SK-N-SH (cell line): ENCODE measurements at regions not wholly inside any gene's neighbourhood (a gene's known extent, or its start where the extent isn't known, plus 50 kb on each side); places are given as distances from the start of the nearest gene placed in this dataset.

Experiments
- CTCF ChIA-PET: fragments of 300-600, 350-600 bp; formaldehyde crosslinking; extraction: SDS; loops from one replicate; lab custom pipeline; 2021; lab: Yijun Ruan, JAX
- POLR2A ChIA-PET: fragments of 350-600 bp; sonication (Branson Sonifier 250); formaldehyde crosslinking; extraction: SDS; loops from one replicate; lab custom pipeline; 2020; ENCODE audit warnings: antibody characterized with exemption, inconsistent platforms; lab: Yijun Ruan, JAX
- DNase-seq: peaks from one replicate; pipeline ENCODE4 v3.0.0; 2012
- H2AFZ ChIP-seq: fragments of 200-600 bp; sonication (generic); 2 replicates; pipeline ENCODE4 v1.8.1; 2016; ENCODE audit warnings: antibody characterized with exemption, mild to moderate bottlenecking, low read depth
- H3F3A ChIP-seq: fragments of 200-600 bp; sonication (generic); replicated peaks from 2 replicates; pipeline ENCODE3; 2016; ENCODE audit warnings: antibody characterized with exemption, mild to moderate bottlenecking; ENCODE audit not compliant: insufficient read depth
- H3K27ac ChIP-seq, 2 experiments: fragments of 200-500 bp in 1 of 2; fragments of 200-600 bp in 1 of 2; sonication (Bioruptor generic) in 1 of 2; sonication (generic), shearing (Covaris generic) in 1 of 2; 2 replicates each; pipeline versions ENCODE4 v1.5.1 to v1.6.1; 2014 to 2016; ENCODE audit warnings: low read depth in 2 of 2, inconsistent platforms in 1 of 2, low read length in 1 of 2, mild to moderate bottlenecking in 1 of 2, mixed read lengths in 1 of 2
- H3K27me3 ChIP-seq: fragments of 200-600 bp; sonication (generic), shearing (Covaris generic); 2 replicates; pipeline ENCODE4 v1.6.1; 2016; ENCODE audit warnings: mixed run types; ENCODE audit not compliant: insufficient read depth
- H3K36me3 ChIP-seq, 2 experiments: fragments of 200-500 bp in 1 of 2; fragments of 200-600 bp in 1 of 2; sonication (Bioruptor generic) in 1 of 2; sonication (generic) in 1 of 2; replicated peaks in 1 of 2; 2 replicates each; pipeline versions ENCODE3 to v1.5.1; 2014 to 2016; ENCODE audit warnings: low read length in 1 of 2, mild to moderate bottlenecking in 1 of 2; ENCODE audit not compliant: insufficient read depth in 2 of 2, control insufficient read depth in 1 of 2
- H3K4me1 ChIP-seq, 2 experiments: fragments of 200-500 bp in 1 of 2; fragments of 200-600 bp in 1 of 2; sonication (Bioruptor generic) in 1 of 2; sonication (generic), shearing (Covaris generic) in 1 of 2; 2 replicates each; pipeline versions ENCODE4 v1.5.1 to v1.6.1; 2014 to 2016; ENCODE audit warnings: low read depth in 1 of 2, low read length in 1 of 2, mixed run types in 1 of 2; ENCODE audit not compliant: insufficient read depth in 2 of 2, control insufficient read depth in 1 of 2
- H3K4me2 ChIP-seq: fragments of 200-600 bp; sonication (generic), shearing (Covaris generic); 2 replicates; pipeline ENCODE4 v1.6.1; 2017; ENCODE audit warnings: mixed run types
- H3K4me3 ChIP-seq, 2 experiments: fragments of 200-500 bp in 1 of 2; fragments of 200-600 bp in 1 of 2; sonication (Bioruptor generic) in 1 of 2; sonication (generic), shearing (Covaris generic) in 1 of 2; 2 replicates each; pipeline versions ENCODE4 v1.5.1 to v1.8.1; 2014 to 2016; ENCODE audit warnings: low read depth in 2 of 2, inconsistent platforms in 1 of 2, low read length in 1 of 2, mild to moderate bottlenecking in 1 of 2, mixed read lengths in 1 of 2, moderate library complexity in 1 of 2
- H3K79me2 ChIP-seq: fragments of 200-600 bp; sonication (generic); 2 replicates; pipeline ENCODE4 v1.8.1; 2017; ENCODE audit warnings: mild to moderate bottlenecking; ENCODE audit not compliant: insufficient read depth
- H3K9ac ChIP-seq: fragments of 200-600 bp; sonication (generic); 2 replicates; pipeline ENCODE4 v1.6.1; 2017; ENCODE audit warnings: mixed run types
- H3K9me2 ChIP-seq: fragments of 200-600 bp; sonication (generic); 2 replicates; pipeline ENCODE4 v1.6.1; 2017; ENCODE audit warnings: mixed run types
- H3K9me3 ChIP-seq: fragments of 200-600 bp; sonication (generic); 2 replicates; pipeline ENCODE4 v1.6.1; 2017; ENCODE audit warnings: mixed run types, mild to moderate bottlenecking, moderate library complexity
- H4K20me1 ChIP-seq: fragments of 200-600 bp; sonication (generic); 2 replicates; pipeline ENCODE4 v1.6.1; 2017; ENCODE audit warnings: mild to moderate bottlenecking, mixed run types; ENCODE audit not compliant: insufficient read depth
- CHD2 ChIP-seq: fragments of 150-350 bp; IDR thresholded peaks from 2 replicates; pipeline ENCODE4 v1.6.1; 2018; ENCODE audit warnings: low read length; ENCODE audit not compliant: partially characterized antibody
- EP300 ChIP-seq, 2 experiments: IDR thresholded peaks; 2 replicates each; pipeline versions ENCODE4 v1.4.0 to v1.6.1; 2012; ENCODE audit warnings: borderline replicate concordance in 1 of 2, low read depth in 1 of 2, low read length in 1 of 2
- EZH2phosphoT487 ChIP-seq: fragments of 200-600 bp; sonication (generic); IDR thresholded peaks from 2 replicates; pipeline ENCODE4 v1.6.1; 2017; ENCODE audit warnings: low read depth, mixed run types, mild to moderate bottlenecking, antibody characterized with exemption, moderate library complexity, borderline replicate concordance
- FOXM1 ChIP-seq: IDR thresholded peaks from 2 replicates; pipeline ENCODE4 v1.4.0; 2012; ENCODE audit warnings: low read depth, mild to moderate bottlenecking
- GABPA ChIP-seq: IDR thresholded peaks from 2 replicates; pipeline ENCODE4 v1.4.0; 2012; ENCODE audit warnings: low read depth, mild to moderate bottlenecking
- NFIC ChIP-seq: IDR thresholded peaks from 2 replicates; pipeline ENCODE4 v1.4.0; 2012; ENCODE audit warnings: borderline replicate concordance
- NRF1 ChIP-seq: IDR thresholded peaks from 2 replicates; pipeline ENCODE4 v1.6.1; 2012; ENCODE audit warnings: low read depth, mild to moderate bottlenecking, low read length
- RCOR1 ChIP-seq: fragments of 150-350 bp; IDR thresholded peaks from 2 replicates; pipeline ENCODE4 v1.6.1; 2017; ENCODE audit warnings: antibody characterized with exemption, low read length
- RFX5 ChIP-seq: IDR thresholded peaks from 2 replicates; pipeline ENCODE4 v1.6.1; 2012; ENCODE audit warnings: mild to moderate bottlenecking, improper control_type of control experiment, low read length
- SIN3A ChIP-seq: IDR thresholded peaks from 2 replicates; pipeline ENCODE4 v1.6.1; 2012; ENCODE audit warnings: low read depth, mild to moderate bottlenecking, low read length, moderate library complexity, borderline replicate concordance
- SMC3 ChIP-seq: IDR thresholded peaks from 2 replicates; pipeline ENCODE4 v1.6.1; 2012; ENCODE audit warnings: low read depth, low read length, improper control_type of control experiment
- TAF1 ChIP-seq: IDR thresholded peaks from 2 replicates; pipeline ENCODE4 v1.6.1; 2012; ENCODE audit warnings: low read depth, mild to moderate bottlenecking, low read length, moderate library complexity, borderline replicate concordance
- TCF12 ChIP-seq: IDR thresholded peaks from 2 replicates; pipeline ENCODE4 v1.4.0; 2012
- TEAD4 ChIP-seq: IDR thresholded peaks from 2 replicates; pipeline ENCODE4 v1.4.0; 2012; ENCODE audit warnings: mild to moderate bottlenecking, borderline replicate concordance; ENCODE audit not compliant: insufficient read depth
- WGBS: methylation state at CpG from one replicate; pipeline ENCODE4 v1.1.6; 2017; ENCODE audit warnings: low lambda C conversion rate; 5-methylcytosine and 5-hydroxymethylcytosine counted together
- TF ChIP-seq, protein P1 (sequence below): IDR thresholded peaks from 2 replicates; pipeline ENCODE4 v1.4.0; 2012; ENCODE audit warnings: low read depth
- TF ChIP-seq, protein P2 (sequence below): fragments of 150-350 bp; IDR thresholded peaks from 2 replicates; pipeline ENCODE4 v1.6.1; 2016; ENCODE audit warnings: mild to moderate bottlenecking, low read depth, low read length
- TF ChIP-seq, protein P3 (sequence below): IDR thresholded peaks from 2 replicates; pipeline ENCODE4 v1.4.0; 2012; ENCODE audit warnings: low read depth, borderline replicate concordance
- TF ChIP-seq, protein P4 (sequence below): fragments of 150-350 bp; IDR thresholded peaks from 2 replicates; pipeline ENCODE4 v1.6.1; 2017; ENCODE audit warnings: antibody characterized with exemption, low read length, low read depth, borderline replicate concordance
- TF ChIP-seq, protein P5 (sequence below): IDR thresholded peaks from 2 replicates; pipeline ENCODE4 v1.6.1; 2012; ENCODE audit warnings: mild to moderate bottlenecking, low read depth, low read length, moderate library complexity

DNA sequence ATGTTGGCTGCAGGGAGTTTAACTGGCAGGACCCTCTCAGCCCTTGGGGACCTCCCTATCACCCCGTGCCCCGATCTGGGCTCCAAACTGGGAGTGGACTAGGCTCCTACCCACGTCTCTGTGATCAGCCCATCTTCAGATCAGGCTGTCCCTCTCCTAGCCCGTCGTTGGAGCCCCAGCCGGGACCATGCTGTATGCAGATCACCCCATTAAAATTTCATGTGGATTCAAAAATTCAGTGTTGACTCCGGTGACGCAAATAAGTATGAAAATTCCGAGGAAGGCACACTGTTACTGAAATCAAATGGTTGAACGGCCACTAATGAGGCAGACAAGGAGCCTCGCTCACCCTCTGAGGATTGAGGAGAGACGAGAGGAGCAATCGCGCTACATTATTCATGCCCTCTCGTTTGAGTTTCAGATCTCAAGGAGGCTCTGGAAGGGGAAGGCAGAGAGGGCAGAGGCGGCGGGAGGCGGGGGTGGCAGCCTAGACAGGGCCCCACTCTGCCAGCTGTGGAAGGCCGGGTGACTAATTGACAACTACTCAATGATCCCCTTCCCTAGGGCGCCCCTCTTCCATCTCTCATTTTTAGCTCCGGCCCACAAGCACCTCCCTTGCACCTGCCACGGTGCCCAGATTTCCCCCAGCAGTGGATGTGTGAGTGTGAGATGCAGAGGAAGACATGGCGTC, 255.4 kb downstream of the MIAT start:
- Histone ChIP-seq H3K79me2 (no peaks in the 10 kb centered on the region), H3K27ac (no peak overlapping the region), H3K9me3 (no peaks in the 10 kb centered on the region), H3K4me3 (no peak overlapping the region), H4K20me1 (no peaks in the 10 kb centered on the region), H2AFZ (no peak overlapping the region), H3K4me2 (no peak overlapping the region)
- POLR2A ChIA-PET = no interaction called here
- no peak for DNase-seq
- WGBS = 71% methylated on average over 21 of the region's 23 CpGs
- TF ChIP-seq, protein P1, sequence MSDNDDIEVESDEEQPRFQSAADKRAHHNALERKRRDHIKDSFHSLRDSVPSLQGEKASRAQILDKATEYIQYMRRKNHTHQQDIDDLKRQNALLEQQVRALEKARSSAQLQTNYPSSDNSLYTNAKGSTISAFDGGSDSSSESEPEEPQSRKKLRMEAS = no peak
- TF ChIP-seq TAF1 (no peak), CHD2 (no peak), EP300 (IDR thresholded peaks at IDR 0.05; ENCODE audit: borderline replicate concordance in 1 of 2, low read depth in 1 of 2, low read length in 1 of 2) (no peak), TCF12 (no peak), GABPA (no peak), RCOR1 (no peak), EZH2phosphoT487 (no peak), NFIC (no peak), RFX5 (no peak), TEAD4 (no peak), SIN3A (no peak), FOXM1 (no peak), NRF1 (no peak), SMC3 (no peak)
- TF ChIP-seq, protein P2, sequence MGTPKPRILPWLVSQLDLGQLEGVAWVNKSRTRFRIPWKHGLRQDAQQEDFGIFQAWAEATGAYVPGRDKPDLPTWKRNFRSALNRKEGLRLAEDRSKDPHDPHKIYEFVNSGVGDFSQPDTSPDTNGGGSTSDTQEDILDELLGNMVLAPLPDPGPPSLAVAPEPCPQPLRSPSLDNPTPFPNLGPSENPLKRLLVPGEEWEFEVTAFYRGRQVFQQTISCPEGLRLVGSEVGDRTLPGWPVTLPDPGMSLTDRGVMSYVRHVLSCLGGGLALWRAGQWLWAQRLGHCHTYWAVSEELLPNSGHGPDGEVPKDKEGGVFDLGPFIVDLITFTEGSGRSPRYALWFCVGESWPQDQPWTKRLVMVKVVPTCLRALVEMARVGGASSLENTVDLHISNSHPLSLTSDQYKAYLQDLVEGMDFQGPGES = no peak
- TF ChIP-seq, protein P3, sequence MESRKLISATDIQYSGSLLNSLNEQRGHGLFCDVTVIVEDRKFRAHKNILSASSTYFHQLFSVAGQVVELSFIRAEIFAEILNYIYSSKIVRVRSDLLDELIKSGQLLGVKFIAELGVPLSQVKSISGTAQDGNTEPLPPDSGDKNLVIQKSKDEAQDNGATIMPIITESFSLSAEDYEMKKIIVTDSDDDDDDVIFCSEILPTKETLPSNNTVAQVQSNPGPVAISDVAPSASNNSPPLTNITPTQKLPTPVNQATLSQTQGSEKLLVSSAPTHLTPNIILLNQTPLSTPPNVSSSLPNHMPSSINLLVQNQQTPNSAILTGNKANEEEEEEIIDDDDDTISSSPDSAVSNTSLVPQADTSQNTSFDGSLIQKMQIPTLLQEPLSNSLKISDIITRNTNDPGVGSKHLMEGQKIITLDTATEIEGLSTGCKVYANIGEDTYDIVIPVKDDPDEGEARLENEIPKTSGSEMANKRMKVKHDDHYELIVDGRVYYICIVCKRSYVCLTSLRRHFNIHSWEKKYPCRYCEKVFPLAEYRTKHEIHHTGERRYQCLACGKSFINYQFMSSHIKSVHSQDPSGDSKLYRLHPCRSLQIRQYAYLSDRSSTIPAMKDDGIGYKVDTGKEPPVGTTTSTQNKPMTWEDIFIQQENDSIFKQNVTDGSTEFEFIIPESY = no peak
- TF ChIP-seq, protein P4, sequence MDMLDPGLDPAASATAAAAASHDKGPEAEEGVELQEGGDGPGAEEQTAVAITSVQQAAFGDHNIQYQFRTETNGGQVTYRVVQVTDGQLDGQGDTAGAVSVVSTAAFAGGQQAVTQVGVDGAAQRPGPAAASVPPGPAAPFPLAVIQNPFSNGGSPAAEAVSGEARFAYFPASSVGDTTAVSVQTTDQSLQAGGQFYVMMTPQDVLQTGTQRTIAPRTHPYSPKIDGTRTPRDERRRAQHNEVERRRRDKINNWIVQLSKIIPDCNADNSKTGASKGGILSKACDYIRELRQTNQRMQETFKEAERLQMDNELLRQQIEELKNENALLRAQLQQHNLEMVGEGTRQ = no peak
- TF ChIP-seq, protein P5, sequence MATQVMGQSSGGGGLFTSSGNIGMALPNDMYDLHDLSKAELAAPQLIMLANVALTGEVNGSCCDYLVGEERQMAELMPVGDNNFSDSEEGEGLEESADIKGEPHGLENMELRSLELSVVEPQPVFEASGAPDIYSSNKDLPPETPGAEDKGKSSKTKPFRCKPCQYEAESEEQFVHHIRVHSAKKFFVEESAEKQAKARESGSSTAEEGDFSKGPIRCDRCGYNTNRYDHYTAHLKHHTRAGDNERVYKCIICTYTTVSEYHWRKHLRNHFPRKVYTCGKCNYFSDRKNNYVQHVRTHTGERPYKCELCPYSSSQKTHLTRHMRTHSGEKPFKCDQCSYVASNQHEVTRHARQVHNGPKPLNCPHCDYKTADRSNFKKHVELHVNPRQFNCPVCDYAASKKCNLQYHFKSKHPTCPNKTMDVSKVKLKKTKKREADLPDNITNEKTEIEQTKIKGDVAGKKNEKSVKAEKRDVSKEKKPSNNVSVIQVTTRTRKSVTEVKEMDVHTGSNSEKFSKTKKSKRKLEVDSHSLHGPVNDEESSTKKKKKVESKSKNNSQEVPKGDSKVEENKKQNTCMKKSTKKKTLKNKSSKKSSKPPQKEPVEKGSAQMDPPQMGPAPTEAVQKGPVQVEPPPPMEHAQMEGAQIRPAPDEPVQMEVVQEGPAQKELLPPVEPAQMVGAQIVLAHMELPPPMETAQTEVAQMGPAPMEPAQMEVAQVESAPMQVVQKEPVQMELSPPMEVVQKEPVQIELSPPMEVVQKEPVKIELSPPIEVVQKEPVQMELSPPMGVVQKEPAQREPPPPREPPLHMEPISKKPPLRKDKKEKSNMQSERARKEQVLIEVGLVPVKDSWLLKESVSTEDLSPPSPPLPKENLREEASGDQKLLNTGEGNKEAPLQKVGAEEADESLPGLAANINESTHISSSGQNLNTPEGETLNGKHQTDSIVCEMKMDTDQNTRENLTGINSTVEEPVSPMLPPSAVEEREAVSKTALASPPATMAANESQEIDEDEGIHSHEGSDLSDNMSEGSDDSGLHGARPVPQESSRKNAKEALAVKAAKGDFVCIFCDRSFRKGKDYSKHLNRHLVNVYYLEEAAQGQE = no peak
- TF ChIP-seq, all 33 proteins: peak for 0
- H3K4me1 ChIP-seq = no peaks in the 10 kb centered on the region
- H3K9me2 ChIP-seq = no peaks in the 10 kb centered on the region
- no peaks in the 10 kb centered on the region for H3K36me3 ChIP-seq
- H3K9ac ChIP-seq = no peak overlapping the region
- H3F3A ChIP-seq = no peaks in the 10 kb centered on the region
- CTCF ChIA-PET = interaction anchor here (1.5 kb wide), 1 partner anchor 14 kb away, joined by 3 read pairs; no protein-coding TSS in a partner anchor
- peaks cover 4% of the 10 kb centered on the region; the same call in 1 of the 2 replicates for H3K27me3 ChIP-seq
